Ramos (cell line): ENCODE measurements at regions not wholly inside any gene's neighbourhood (a gene's known extent, or its start where the extent isn't known, plus 50 kb on each side); places are given as distances from the start of the nearest gene placed in this dataset.

Experiments used
- in situ Hi-C: fragments of 300-500 bp; cut with MboI; formaldehyde crosslinking; loops from one replicate; pipeline ENCODE4 v1.14.3; 2022; ENCODE audit warnings: low sequenced_read_pairs; ENCODE audit not compliant: unreplicated experiment

GRCh38 chr6:63521475-63522210 lies 50.6 kb upstream of the LOC128125822 start:
- in situ Hi-C loops: no loop called here
